HFFc6 (cell line): ENCODE measurements at regions not wholly inside any gene's neighbourhood (a gene's known extent, or its start where the extent isn't known, plus 50 kb on each side); places are given as distances from the start of the nearest gene placed in this dataset.
"Not testable (repeated sequence)": the region's sequence is repeated elsewhere in the genome, so short reads cannot be mapped to it uniquely, and the experiment has no call there.

Experiments used
- DNase-seq: peaks from one replicate; pipeline ENCODE4 v3.0.0-alpha.2; 2018
- H3K27ac Mint-ChIP-seq: 2 replicates; pipeline ENCODE4 v1.8.0; 2020; ENCODE audit warnings: mild to moderate bottlenecking, mixed read lengths
- H3K27me3 Mint-ChIP-seq: 2 replicates; pipeline ENCODE4 v1.8.0; 2021; ENCODE audit warnings: mild to moderate bottlenecking, moderate library complexity, mixed read lengths; ENCODE audit not compliant: insufficient read depth
- H3K36me3 Mint-ChIP-seq: 2 replicates; pipeline ENCODE4 v1.8.0; 2021; ENCODE audit warnings: low read depth, mixed read lengths
- H3K4me1 Mint-ChIP-seq: 2 replicates; pipeline ENCODE4 v1.8.0; 2020; ENCODE audit warnings: low read depth, mixed read lengths
- H3K4me3 Mint-ChIP-seq: 2 replicates; pipeline ENCODE4 v1.8.0; 2020; ENCODE audit warnings: mild to moderate bottlenecking, moderate library complexity, mixed read lengths
- H3K9me3 Mint-ChIP-seq: 2 replicates; pipeline ENCODE4 v1.8.0; 2020; ENCODE audit warnings: mild to moderate bottlenecking, mixed read lengths
- CTCF ChIP-seq: fragments of 200-600 bp; sonication (generic); IDR thresholded peaks from 2 replicates; pipeline ENCODE4 v1.5.0; 2021; ENCODE audit warnings: antibody characterized with exemption, mild to moderate bottlenecking

- H3K4me3 Mint-ChIP-seq: no peak overlapping the region
- DNase-seq: no peak
- H3K36me3 Mint-ChIP-seq: no peaks in the 10 kb centered on the region
- H3K27me3 Mint-ChIP-seq: no peaks in the 10 kb centered on the region
- no peak for TF ChIP-seq CTCF
- H3K27ac Mint-ChIP-seq: no peak overlapping the region
- H3K9me3 Mint-ChIP-seq: no peaks in the 10 kb centered on the region
- peaks cover 8% of the 10 kb centered on the region; the same call in 1 of the 2 replicates for H3K4me1 Mint-ChIP-seq
Observed at GRCh38 chr1:102687383-102687782, 420.9 kb downstream of the COL11A1 start.

- Mint-ChIP-seq H3K4me1 (no peaks in the 10 kb centered on the region), H3K4me3 (no peak overlapping the region), H3K9me3 (no peaks in the 10 kb centered on the region), H3K36me3 (no peaks in the 10 kb centered on the region), H3K27me3 (no peaks in the 10 kb centered on the region; the same call in 1 of the 2 replicates), H3K27ac (no peak overlapping the region)
- no peak for TF ChIP-seq CTCF
- no peak for DNase-seq
Observed at GRCh38 chr1:102661481-102661880, 446.8 kb downstream of the COL11A1 start.

- not testable (repeated sequence) for H3K9me3 Mint-ChIP-seq, DNase-seq, H3K4me3 Mint-ChIP-seq, H3K27ac Mint-ChIP-seq, H3K27me3 Mint-ChIP-seq, H3K4me1 Mint-ChIP-seq, H3K36me3 Mint-ChIP-seq
Observed at GRCh38 chr1:102659876-102660483, 448.3 kb downstream of the COL11A1 start.

- H3K27ac Mint-ChIP-seq: no peak overlapping the region
- 0 out of 2 replicates have a peak, but pooled peaks cover 6% of the 10 kb centered on the region for H3K4me1 Mint-ChIP-seq
- H3K4me3 Mint-ChIP-seq: no peak overlapping the region
- no peaks in the 10 kb centered on the region for H3K9me3 Mint-ChIP-seq
- TF ChIP-seq CTCF: no peak
- H3K27me3 Mint-ChIP-seq: no peaks in the 10 kb centered on the region; the same call in 1 of the 2 replicates
- H3K36me3 Mint-ChIP-seq: no peaks in the 10 kb centered on the region
- no peak for DNase-seq
Observed at GRCh38 chr1:102655034-102655433, 453.3 kb downstream of the COL11A1 start.

GRCh38 chr1:102640872-102641271 is 467.4 kb downstream of the COL11A1 start:
- no peak for DNase-seq
- Mint-ChIP-seq H3K27ac (no peak overlapping the region), H3K4me1 (peaks cover 18% of the 10 kb centered on the region), H3K4me3 (peak overlapping the region; percentile 18), H3K36me3 (no peaks in the 10 kb centered on the region), H3K27me3 (no peaks in the 10 kb centered on the region), H3K9me3 (no peaks in the 10 kb centered on the region)
- no peak for TF ChIP-seq CTCF

GRCh38 chr1:102640312-102640711 is 468.0 kb downstream of the COL11A1 start:
- no peaks in the 10 kb centered on the region for H3K9me3 Mint-ChIP-seq
- TF ChIP-seq CTCF: no peak
- peaks cover 18% of the 10 kb centered on the region for H3K4me1 Mint-ChIP-seq
- no peaks in the 10 kb centered on the region for H3K36me3 Mint-ChIP-seq
- H3K27ac Mint-ChIP-seq: no peak overlapping the region
- no peaks in the 10 kb centered on the region for H3K27me3 Mint-ChIP-seq
- no peak for DNase-seq
- no peak overlapping the region for H3K4me3 Mint-ChIP-seq
